ENCODE measurements at regions not wholly inside any gene's neighbourhood (a gene's known extent, or its start where the extent isn't known, plus 50 kb on each side); places are given as distances from the start of the nearest gene placed in this dataset.

DNA sequence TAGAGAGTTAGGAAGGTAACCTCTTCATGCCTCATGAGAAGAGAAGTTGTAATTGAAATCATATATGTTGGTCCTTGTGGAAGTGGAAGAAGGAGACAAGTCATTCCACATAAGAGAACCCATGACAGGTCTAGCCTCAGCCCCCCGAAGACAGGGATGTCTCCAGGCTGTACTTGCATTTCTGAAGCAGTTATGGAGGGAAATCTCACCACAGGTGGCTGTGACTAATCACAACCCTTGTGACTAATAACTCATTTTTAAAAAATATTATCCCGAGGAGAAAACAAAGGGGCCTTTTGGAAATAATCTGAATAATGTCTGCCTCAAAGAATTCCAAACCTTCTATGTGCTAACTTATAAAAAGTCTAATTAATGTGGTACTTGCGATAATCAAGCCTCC, 262.1 kb upstream of the RPS23 start:
- TF ChIP-seq CTCF (IDR thresholded peaks at IDR 0.05) = no peak
- TF ChIP-seq POLR2A (IDR thresholded peaks at IDR 0.05) = no peak

All from body of pancreas (tissue), 4 donors.